IMR-90 (cell line): ENCODE measurements at regions not wholly inside any gene's neighbourhood (a gene's known extent, or its start where the extent isn't known, plus 50 kb on each side); places are given as distances from the start of the nearest gene placed in this dataset.

ENCODE experiments used
- ATAC-seq: fragments of 200-7000 bp; cut with Tn5 transposase; 2 replicates; pipeline ENCODE4 v1.9.1; 2020; ENCODE audit warnings: low read depth, mild to moderate bottlenecking, moderate library complexity
- BruUV-seq: library from RNA; stranded (reverse); fragments of 400-500 nt; replicated peaks from 2 replicates; lab custom pipeline; 2021; lab: Mats Ljungman, UMichigan
- CTCF ChIA-PET: fragments of 300-600 bp; formaldehyde crosslinking; extraction: SDS; loops from one replicate; lab custom pipeline; 2021; ENCODE audit warnings: antibody characterized with exemption; lab: Yijun Ruan, JAX
- POLR2A ChIA-PET: fragments of 300-600 bp; sonication (Branson Sonifier 250); formaldehyde crosslinking; loops from one replicate; lab custom pipeline; 2022; ENCODE audit warnings: antibody characterized with exemption; ENCODE audit not compliant: unreplicated experiment; lab: Charles Lee
- DNase-seq: peaks from one replicate; pipeline ENCODE4 v3.0.0; 2013
- H2AFZ ChIP-seq: replicated peaks from 2 replicates; pipeline ENCODE3; 2013; ENCODE audit warnings: low read length, mild to moderate bottlenecking; ENCODE audit not compliant: poor library complexity
- H2AK5ac ChIP-seq: 2 replicates; pipeline ENCODE4 v1.6.1; 2013; ENCODE audit warnings: low read depth, low read length, inconsistent platforms
- H2AK9ac ChIP-seq: replicated peaks from 2 replicates; pipeline ENCODE3; 2013; ENCODE audit warnings: mild to moderate bottlenecking, low read depth, low read length, moderate library complexity; ENCODE audit not compliant: poor library complexity
- H2BK120ac ChIP-seq: 2 replicates; pipeline ENCODE4 v1.6.1; 2013; ENCODE audit warnings: low read depth, low read length, inconsistent platforms
- H2BK15ac ChIP-seq: 3 replicates; pipeline ENCODE4 v1.6.1; 2013; ENCODE audit warnings: low read depth, low read length, inconsistent platforms
- H2BK20ac ChIP-seq: 2 replicates; pipeline ENCODE4 v1.6.1; 2013; ENCODE audit warnings: low read depth, mild to moderate bottlenecking, inconsistent platforms, low read length, moderate library complexity
- H2BK5ac ChIP-seq: 2 replicates; pipeline ENCODE4 v1.6.1; 2013; ENCODE audit warnings: mild to moderate bottlenecking, low read depth, low read length, inconsistent platforms; ENCODE audit not compliant: poor library complexity, severe bottlenecking
- H3K14ac ChIP-seq: replicated peaks from 2 replicates; pipeline ENCODE4 v1.6.1; 2013; ENCODE audit warnings: low read depth, low read length, inconsistent platforms
- H3K18ac ChIP-seq: 2 replicates; pipeline ENCODE4 v1.6.1; 2013; ENCODE audit warnings: low read depth, low read length, control low read depth
- H3K23ac ChIP-seq: 2 replicates; pipeline ENCODE4 v1.6.1; 2013; ENCODE audit warnings: low read depth, low read length, inconsistent platforms
- H3K27ac ChIP-seq: 2 replicates; pipeline ENCODE4 v1.5.1; 2013; ENCODE audit warnings: mild to moderate bottlenecking, control low read depth, low read length; ENCODE audit not compliant: insufficient read depth
- H3K27me3 ChIP-seq: 2 replicates; pipeline ENCODE4 v1.6.1; 2013; ENCODE audit warnings: low read length; ENCODE audit not compliant: control insufficient read depth, insufficient read depth
- H3K36me3 ChIP-seq: 2 replicates; pipeline ENCODE4 v1.6.1; 2013; ENCODE audit warnings: low read length, mixed read lengths; ENCODE audit not compliant: control insufficient read depth, insufficient read depth
- H3K4ac ChIP-seq: 2 replicates; pipeline ENCODE4 v1.6.1; 2013; ENCODE audit warnings: low read depth, low read length, inconsistent platforms
- H3K4me1 ChIP-seq: 2 replicates; pipeline ENCODE4 v1.6.1; 2013; ENCODE audit warnings: low read length, mixed read lengths; ENCODE audit not compliant: control insufficient read depth, insufficient read depth
- H3K4me2 ChIP-seq: 2 replicates; pipeline ENCODE4 v1.6.1; 2013; ENCODE audit warnings: low read depth, mild to moderate bottlenecking, control low read depth, low read length, moderate library complexity
- H3K4me3 ChIP-seq: 2 replicates; pipeline ENCODE4 v1.5.1; 2013; ENCODE audit warnings: low read depth, mild to moderate bottlenecking, control low read depth, low read length, moderate library complexity; ENCODE audit not compliant: insufficient read depth
- H3K56ac ChIP-seq: 2 replicates; pipeline ENCODE4 v1.6.1; 2013; ENCODE audit warnings: low read length, inconsistent platforms; ENCODE audit not compliant: insufficient read depth; ENCODE audit errors: extremely low read depth
- H3K79me1 ChIP-seq, 2 experiments: 2 replicates each; pipeline ENCODE4 v1.6.1; 2013; ENCODE audit warnings: low read length in 2 of 2, inconsistent platforms in 1 of 2, low read depth in 1 of 2
- H3K9ac ChIP-seq: 2 replicates; pipeline ENCODE4 v1.6.1; 2013; ENCODE audit warnings: low read depth, low read length, control low read depth
- H3K9me1 ChIP-seq: 2 replicates; pipeline ENCODE4 v1.6.1; 2013; ENCODE audit warnings: low read length, inconsistent platforms; ENCODE audit not compliant: insufficient read depth
- H3K9me3 ChIP-seq: 2 replicates; pipeline ENCODE4 v1.6.1; 2013; ENCODE audit warnings: low read length; ENCODE audit not compliant: control insufficient read depth, insufficient read depth
- H4K20me1 ChIP-seq: 2 replicates; pipeline ENCODE4 v1.6.1; 2013; ENCODE audit warnings: low read length, inconsistent platforms; ENCODE audit not compliant: insufficient read depth
- H4K5ac ChIP-seq: 2 replicates; pipeline ENCODE4 v1.6.1; 2013; ENCODE audit warnings: mild to moderate bottlenecking, low read depth, low read length, control low read depth
- H4K8ac ChIP-seq, 2 experiments: 2 replicates each; pipeline ENCODE4 v1.6.1; 2013; ENCODE audit warnings: low read depth in 2 of 2, low read length in 2 of 2, control low read depth in 1 of 2, inconsistent platforms in 1 of 2
- H4K91ac ChIP-seq: 2 replicates; pipeline ENCODE4 v1.6.1; 2013; ENCODE audit warnings: low read depth, low read length, inconsistent platforms; ENCODE audit not compliant: insufficient read depth
- CHD1 ChIP-seq: IDR thresholded peaks from 2 replicates; pipeline ENCODE4 v1.6.1; 2012; ENCODE audit warnings: low read depth, low read length, improper control_type of control experiment
- FOS ChIP-seq: fragments of 150-350 bp; IDR thresholded peaks from 2 replicates; pipeline ENCODE4 v1.6.1; 2016; ENCODE audit warnings: low read depth, low read length
- NFE2L2 ChIP-seq: fragments of 150-350 bp; IDR thresholded peaks from 2 replicates; pipeline ENCODE4 v1.6.1; 2016; ENCODE audit warnings: low read depth, mild to moderate bottlenecking, low read length
- POLR2A ChIP-seq: IDR thresholded peaks from 2 replicates; pipeline ENCODE4 v1.6.1; 2012; ENCODE audit warnings: mild to moderate bottlenecking, low read depth, low read length
- RCOR1 ChIP-seq: IDR thresholded peaks from 2 replicates; pipeline ENCODE4 v1.6.1; 2012; ENCODE audit warnings: mild to moderate bottlenecking, low read length, improper control_type of control experiment; ENCODE audit not compliant: insufficient replicate concordance
- SMC3 ChIP-seq: fragments of 150-350 bp; IDR thresholded peaks from 2 replicates; pipeline ENCODE4 v1.6.1; 2016; ENCODE audit warnings: low read depth, mild to moderate bottlenecking, antibody characterized with exemption, low read length, moderate library complexity
- WGBS, 2 experiments: methylation state at CpG; one replicate each; pipeline versions ENCODE4 v1.1.5 to v1.1.7; 2013; ENCODE audit warnings: missing lambda C conversion rate in 2 of 2; ENCODE audit not compliant: insufficient read length in 1 of 2; ENCODE audit errors: extremely low coverage in 2 of 2; 5-methylcytosine and 5-hydroxymethylcytosine counted together
- dilution Hi-C: fragments of 300-500 bp; cut with HindIII; formaldehyde crosslinking; loops from one replicate; pipeline ENCODE4 v1.14.3; 2018; ENCODE audit warnings: low sequenced_read_pairs; ENCODE audit not compliant: unreplicated experiment
- in situ Hi-C: fragments of 300-500 bp; cut with MboI; formaldehyde crosslinking; loops from 3 replicates; pipeline ENCODE4 v1.14.3; 2019; ENCODE audit warnings: low sequenced_read_pairs, inconsistent platforms, mixed read lengths
- intact Hi-C: fragments of 100-400 bp; cut with micrococcal nuclease; formaldehyde crosslinking; loops from 2 replicates; pipeline ENCODE4 v1.10.0; 2022
- TF ChIP-seq, protein P1 (sequence below): conservative IDR thresholded peaks from 2 replicates; pipeline ENCODE4 v1.5.1; 2012; ENCODE audit warnings: mild to moderate bottlenecking, low read depth, low read length, improper control_type of control experiment

DNA sequence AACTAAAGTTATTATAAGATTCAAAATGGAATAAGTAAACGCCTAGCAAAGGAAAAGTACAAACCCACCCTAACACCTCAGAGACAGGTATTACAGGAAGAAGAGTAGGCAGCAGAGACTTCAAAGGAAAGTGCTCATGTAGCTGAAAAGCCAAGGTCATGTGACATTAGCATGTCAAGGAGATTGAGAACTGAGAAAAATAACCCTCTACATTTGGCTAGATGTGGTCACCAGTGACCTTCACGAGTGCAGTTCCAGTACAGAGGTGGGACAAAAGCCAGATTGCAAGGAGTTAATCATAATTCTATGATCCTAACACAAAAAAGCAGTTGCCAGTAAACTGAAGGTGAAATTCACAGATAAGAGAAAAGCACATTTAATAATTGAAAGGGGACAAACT, 252.7 kb downstream of the ZEB2 start:
- no peak overlapping the region for H2AK9ac ChIP-seq
- H3K9ac ChIP-seq = no peak overlapping the region
- H3K79me1 ChIP-seq = peaks cover 0 to 2% of the 10 kb centered on the region in 2 experiments; a peak in 2 of 4 replicates
- no peaks in the 10 kb centered on the region for H3K36me3 ChIP-seq
- dilution Hi-C loops = no loop called here
- ATAC-seq (no peak), DNase-seq (no peak)
- no peak overlapping the region for H2BK15ac ChIP-seq
- no peak overlapping the region for H2BK120ac ChIP-seq
- H2BK20ac ChIP-seq = no peak overlapping the region
- H4K20me1 ChIP-seq = no peaks in the 10 kb centered on the region
- H3K4ac ChIP-seq = no peak overlapping the region
- in situ Hi-C loops = no loop called here
- H3K56ac ChIP-seq = no peak overlapping the region
- H2BK5ac ChIP-seq = no peak overlapping the region
- no peaks in the 10 kb centered on the region for H3K9me1 ChIP-seq
- H3K23ac ChIP-seq = no peak overlapping the region
- no TSS peak for BruUV-seq
- no CpG with 5 or more reads among the region's 2 CpGs for WGBS, 2 experiments
- no peak overlapping the region for H3K27ac ChIP-seq
- ChIA-PET CTCF (no interaction called here), POLR2A (no interaction called here)
- H4K8ac ChIP-seq = no peak overlapping the region
- H3K4me2 ChIP-seq = no peak overlapping the region
- H2AK5ac ChIP-seq = no peak overlapping the region
- H3K4me1 ChIP-seq = no peaks in the 10 kb centered on the region
- H3K4me3 ChIP-seq = no peak overlapping the region
- intact Hi-C loops = no loop called here
- TF ChIP-seq NFE2L2 = no peak
- no peak for TF ChIP-seq POLR2A
- TF ChIP-seq, protein P1, sequence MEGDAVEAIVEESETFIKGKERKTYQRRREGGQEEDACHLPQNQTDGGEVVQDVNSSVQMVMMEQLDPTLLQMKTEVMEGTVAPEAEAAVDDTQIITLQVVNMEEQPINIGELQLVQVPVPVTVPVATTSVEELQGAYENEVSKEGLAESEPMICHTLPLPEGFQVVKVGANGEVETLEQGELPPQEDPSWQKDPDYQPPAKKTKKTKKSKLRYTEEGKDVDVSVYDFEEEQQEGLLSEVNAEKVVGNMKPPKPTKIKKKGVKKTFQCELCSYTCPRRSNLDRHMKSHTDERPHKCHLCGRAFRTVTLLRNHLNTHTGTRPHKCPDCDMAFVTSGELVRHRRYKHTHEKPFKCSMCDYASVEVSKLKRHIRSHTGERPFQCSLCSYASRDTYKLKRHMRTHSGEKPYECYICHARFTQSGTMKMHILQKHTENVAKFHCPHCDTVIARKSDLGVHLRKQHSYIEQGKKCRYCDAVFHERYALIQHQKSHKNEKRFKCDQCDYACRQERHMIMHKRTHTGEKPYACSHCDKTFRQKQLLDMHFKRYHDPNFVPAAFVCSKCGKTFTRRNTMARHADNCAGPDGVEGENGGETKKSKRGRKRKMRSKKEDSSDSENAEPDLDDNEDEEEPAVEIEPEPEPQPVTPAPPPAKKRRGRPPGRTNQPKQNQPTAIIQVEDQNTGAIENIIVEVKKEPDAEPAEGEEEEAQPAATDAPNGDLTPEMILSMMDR = no peak
- no peak for TF ChIP-seq SMC3
- TF ChIP-seq RCOR1 = no peak
- no peak for TF ChIP-seq CHD1
- no peak for TF ChIP-seq FOS
- H4K91ac ChIP-seq = no peak overlapping the region
- no peak overlapping the region for H3K18ac ChIP-seq
- no peaks in the 10 kb centered on the region for H3K9me3 ChIP-seq
- H4K5ac ChIP-seq = no peak overlapping the region
- H2AFZ ChIP-seq = no peak overlapping the region
- H3K27me3 ChIP-seq = no peaks in the 10 kb centered on the region
- H3K14ac ChIP-seq = no peak overlapping the region
